Left ventricle myocardium inferior (tissue), 1 donor: ENCODE measurements at regions not wholly inside any gene's neighbourhood (a gene's known extent, or its start where the extent isn't known, plus 50 kb on each side); places are given as distances from the start of the nearest gene placed in this dataset.

Experiments used
- DNase-seq: peaks from one replicate; pipeline ENCODE4 v3.0.0-alpha.2; 2020
- H3K27ac ChIP-seq: fragments of 200-600 bp; replicated peaks from 2 replicates; pipeline ENCODE4 v1.8.0; 2021
- H3K27me3 ChIP-seq: fragments of 200-600 bp; 2 replicates; pipeline ENCODE4 v1.8.0; 2021; ENCODE audit warnings: low read depth
- H3K36me3 ChIP-seq: fragments of 200-600 bp; 2 replicates; pipeline ENCODE4 v1.8.0; 2021
- H3K4me1 ChIP-seq: fragments of 200-600 bp; 2 replicates; pipeline ENCODE4 v1.8.0; 2021
- H3K4me3 ChIP-seq: fragments of 200-600 bp; 2 replicates; pipeline ENCODE4 v1.8.0; 2021; ENCODE audit warnings: mild to moderate bottlenecking, moderate library complexity
- H3K9me3 ChIP-seq: fragments of 200-600 bp; replicated peaks from 2 replicates; pipeline ENCODE4 v1.8.0; 2021
- CTCF ChIP-seq: fragments of 200-600 bp; IDR thresholded peaks from 2 replicates; pipeline ENCODE4 v1.8.0; 2021; ENCODE audit warnings: antibody characterized with exemption, mild to moderate bottlenecking, borderline replicate concordance
- intact Hi-C: fragments of 100-400 bp; cut with micrococcal nuclease; formaldehyde crosslinking; loops from one replicate; pipeline ENCODE4 v1.11.0; 2022
- donor health status: DM: no; HTN: yes; CAD: no; lungs with severe emphysema.

- Histone ChIP-seq H3K36me3 (no peaks in the 10 kb centered on the region), H3K9me3 (no peaks in the 10 kb centered on the region), H3K27ac (no peak overlapping the region), H3K27me3 (peaks cover 24% of the 10 kb centered on the region), H3K4me1 (no peaks in the 10 kb centered on the region), H3K4me3 (no peak overlapping the region)
- no peak for DNase-seq
- intact Hi-C loops, result no loop called here
- no peak for TF ChIP-seq CTCF
These were observed 524.4 kb upstream of the CDH5 start for GRCh38 chr16:65842067-65842466.

- Histone ChIP-seq H3K36me3 (no peaks in the 10 kb centered on the region), H3K4me3 (no peak overlapping the region), H3K27ac (no peak overlapping the region), H3K27me3 (peaks cover 24% of the 10 kb centered on the region), H3K9me3 (no peaks in the 10 kb centered on the region), H3K4me1 (no peaks in the 10 kb centered on the region)
- TF ChIP-seq CTCF, result no peak
- intact Hi-C loops, result no loop called here
- DNase-seq, result no peak
These were observed 528.5 kb upstream of the CDH5 start for GRCh38 chr16:65838001-65838400.

GRCh38 chr16:65837464-65837863, 529.0 kb upstream of the CDH5 start:
- Histone ChIP-seq H3K4me1 (no peaks in the 10 kb centered on the region), H3K9me3 (no peaks in the 10 kb centered on the region), H3K36me3 (no peaks in the 10 kb centered on the region), H3K27me3 (peaks cover 24% of the 10 kb centered on the region), H3K4me3 (no peak overlapping the region), H3K27ac (no peak overlapping the region)
- TF ChIP-seq CTCF, result no peak
- intact Hi-C loops, result no loop called here
- DNase-seq, result no peak

- no peaks in the 10 kb centered on the region for H3K9me3 ChIP-seq
- TF ChIP-seq CTCF, result no peak
- no peaks in the 10 kb centered on the region for H3K36me3 ChIP-seq
- H3K27me3 ChIP-seq, result peaks cover 6% of the 10 kb centered on the region
- no peak overlapping the region for H3K27ac ChIP-seq
- H3K4me1 ChIP-seq, result no peaks in the 10 kb centered on the region
- intact Hi-C loops, result no loop called here
- no peak overlapping the region for H3K4me3 ChIP-seq
- no peak for DNase-seq
These were observed 531.8 kb upstream of the CDH5 start for GRCh38 chr16:65834688-65835087.

GRCh38 chr16:65833171-65833871, 533.2 kb upstream of the CDH5 start:
- Histone ChIP-seq H3K27ac (no peak overlapping the region), H3K36me3 (no peaks in the 10 kb centered on the region), H3K4me1 (no peaks in the 10 kb centered on the region), H3K4me3 (no peak overlapping the region), H3K27me3 (no peaks in the 10 kb centered on the region), H3K9me3 (no peaks in the 10 kb centered on the region)
- intact Hi-C loops, result no loop called here
- DNase-seq, result no peak
- TF ChIP-seq CTCF, result no peak
